Fibroblast of skin of right quadriceps (primary cell): ENCODE measurements at regions not wholly inside any gene's neighbourhood (a gene's known extent, or its start where the extent isn't known, plus 50 kb on each side); places are given as distances from the start of the nearest gene placed in this dataset.

Experiments used
- DNase-seq: peaks from one replicate; pipeline ENCODE4 v3.0.0-alpha.2; 2013

- no peak for DNase-seq
Measured at GRCh38 chr2:185152186-185152585, 553.9 kb downstream of the ZNF804A start.

- DNase-seq: no peak
Measured at GRCh38 chr2:185161701-185162100, 563.4 kb downstream of the ZNF804A start.

- no peak for DNase-seq
Measured at GRCh38 chr2:185174353-185174752, 564.3 kb upstream of the FSIP2 start.

GRCh38 chr2:185179743-185180142 is 558.9 kb upstream of the FSIP2 start:
- no peak for DNase-seq

GRCh38 chr2:185181901-185182300 is 556.7 kb upstream of the FSIP2 start:
- no peak for DNase-seq

GRCh38 chr2:185185044-185185443 is 553.6 kb upstream of the FSIP2 start:
- no peak for DNase-seq

- no peak for DNase-seq
Measured at GRCh38 chr2:185187421-185187820, 551.2 kb upstream of the FSIP2 start.

GRCh38 chr2:185188656-185189055 is 549.9 kb upstream of the FSIP2 start:
- no peak for DNase-seq

- DNase-seq: no peak
Measured at GRCh38 chr2:185201063-185201462, 537.5 kb upstream of the FSIP2 start.

- no peak for DNase-seq
Measured at GRCh38 chr2:185202381-185202780, 536.2 kb upstream of the FSIP2 start.

- DNase-seq: no peak
Measured at GRCh38 chr2:185202945-185203528, 535.6 kb upstream of the FSIP2 start.

- peak; percentile 1 for DNase-seq
Measured at GRCh38 chr2:185208261-185208660, 530.3 kb upstream of the FSIP2 start.

GRCh38 chr2:185215497-185215896 is 523.1 kb upstream of the FSIP2 start:
- no peak for DNase-seq

- DNase-seq: no peak
Measured at GRCh38 chr2:185219981-185220380, 518.6 kb upstream of the FSIP2 start.

GRCh38 chr2:185222311-185222710 is 516.3 kb upstream of the FSIP2 start:
- no peak for DNase-seq

GRCh38 chr2:185227391-185227790 is 511.2 kb upstream of the FSIP2 start:
- no peak for DNase-seq

GRCh38 chr2:185239491-185239890 is 499.1 kb upstream of the FSIP2 start:
- no peak for DNase-seq

- no peak for DNase-seq
Measured at GRCh38 chr2:185240796-185241195, 497.8 kb upstream of the FSIP2 start.

GRCh38 chr2:185241556-185241955 is 497.0 kb upstream of the FSIP2 start:
- no peak for DNase-seq

GRCh38 chr2:185242462-185242861 is 496.1 kb upstream of the FSIP2 start:
- DNase-seq: no peak

GRCh38 chr2:185245216-185245615 is 493.4 kb upstream of the FSIP2 start:
- DNase-seq: no peak

GRCh38 chr2:185245806-185246205 is 492.8 kb upstream of the FSIP2 start:
- DNase-seq: no peak

- no peak for DNase-seq
Measured at GRCh38 chr2:185246717-185247116, 491.9 kb upstream of the FSIP2 start.

- no peak for DNase-seq
Measured at GRCh38 chr2:185255566-185255965, 483.0 kb upstream of the FSIP2 start.

GRCh38 chr2:185265747-185266146 is 472.9 kb upstream of the FSIP2 start:
- DNase-seq: no peak

- no peak for DNase-seq
Measured at GRCh38 chr2:185268651-185269050, 470.0 kb upstream of the FSIP2 start.
